Suprapubic skin (tissue), 4 donors: ENCODE measurements at regions not wholly inside any gene's neighbourhood (a gene's known extent, or its start where the extent isn't known, plus 50 kb on each side); places are given as distances from the start of the nearest gene placed in this dataset.

Experiments
- DNase-seq, 2 donors: peaks; one replicate each; pipeline ENCODE4 v3.0.0-alpha.2; 2019; ENCODE audit warnings: low spot score in 2 of 2
- H3K27ac ChIP-seq: fragments of 200-600 bp; sonication (generic); one replicate; pipeline ENCODE4 v1.5.1; 2019
- H3K27me3 ChIP-seq: fragments of 200-600 bp; sonication (generic); one replicate; pipeline ENCODE4 v1.5.1; 2019
- H3K36me3 ChIP-seq: fragments of 200-600 bp; sonication (generic); one replicate; pipeline ENCODE4 v1.5.1; 2019
- H3K4me1 ChIP-seq: fragments of 200-600 bp; sonication (generic); one replicate; pipeline ENCODE4 v1.5.1; 2019
- H3K4me3 ChIP-seq: fragments of 200-600 bp; sonication (generic); one replicate; pipeline ENCODE4 v1.5.1; 2019; ENCODE audit warnings: mild to moderate bottlenecking
- H3K9me3 ChIP-seq: fragments of 200-600 bp; sonication (generic); one replicate; pipeline ENCODE4 v1.5.1; 2019
- EP300 ChIP-seq: sonication (generic); formaldehyde crosslinking; IDR thresholded peaks from one replicate; pipeline ENCODE4 v1.6.1; 2017; ENCODE audit warnings: antibody characterized with exemption
- POLR2A ChIP-seq, 2 donors: fragments of 450-650 bp; IDR thresholded peaks; one replicate each; pipeline ENCODE4 v1.6.1; 2017; ENCODE audit warnings: antibody characterized with exemption in 2 of 2, mild to moderate bottlenecking in 2 of 2, moderate library complexity in 2 of 2
- POLR2AphosphoS5 ChIP-seq, 3 donors: sonication (generic); formaldehyde crosslinking; IDR thresholded peaks; one replicate each; pipeline ENCODE4 v1.6.1; 2017; ENCODE audit warnings: antibody characterized with exemption in 3 of 3
- WGBS: methylation state at CpG from one replicate; pipeline ENCODE4 v1.1.5; 2018; 5-methylcytosine and 5-hydroxymethylcytosine counted together
- TF ChIP-seq, protein P1 (sequence below), 2 donors: fragments of 200-600 bp in 1 of 2; fragments of 450-650 bp in 1 of 2; sonication (generic) in 1 of 2; IDR thresholded peaks; one replicate each; pipeline ENCODE4 v1.5.1; 2016 to 2019; ENCODE audit warnings: antibody characterized with exemption in 2 of 2, mild to moderate bottlenecking in 1 of 2, moderate library complexity in 1 of 2

GRCh38 chr15:60244813-60245212 lies 153.0 kb downstream of the ANXA2 start:
- DNase-seq, result no peak
- H3K36me3 ChIP-seq, result no peaks in the 10 kb centered on the region
- no peaks in the 10 kb centered on the region for H3K9me3 ChIP-seq
- no peaks in the 10 kb centered on the region for H3K4me1 ChIP-seq
- H3K27ac ChIP-seq, result no peak overlapping the region
- TF ChIP-seq, protein P1, sequence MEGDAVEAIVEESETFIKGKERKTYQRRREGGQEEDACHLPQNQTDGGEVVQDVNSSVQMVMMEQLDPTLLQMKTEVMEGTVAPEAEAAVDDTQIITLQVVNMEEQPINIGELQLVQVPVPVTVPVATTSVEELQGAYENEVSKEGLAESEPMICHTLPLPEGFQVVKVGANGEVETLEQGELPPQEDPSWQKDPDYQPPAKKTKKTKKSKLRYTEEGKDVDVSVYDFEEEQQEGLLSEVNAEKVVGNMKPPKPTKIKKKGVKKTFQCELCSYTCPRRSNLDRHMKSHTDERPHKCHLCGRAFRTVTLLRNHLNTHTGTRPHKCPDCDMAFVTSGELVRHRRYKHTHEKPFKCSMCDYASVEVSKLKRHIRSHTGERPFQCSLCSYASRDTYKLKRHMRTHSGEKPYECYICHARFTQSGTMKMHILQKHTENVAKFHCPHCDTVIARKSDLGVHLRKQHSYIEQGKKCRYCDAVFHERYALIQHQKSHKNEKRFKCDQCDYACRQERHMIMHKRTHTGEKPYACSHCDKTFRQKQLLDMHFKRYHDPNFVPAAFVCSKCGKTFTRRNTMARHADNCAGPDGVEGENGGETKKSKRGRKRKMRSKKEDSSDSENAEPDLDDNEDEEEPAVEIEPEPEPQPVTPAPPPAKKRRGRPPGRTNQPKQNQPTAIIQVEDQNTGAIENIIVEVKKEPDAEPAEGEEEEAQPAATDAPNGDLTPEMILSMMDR (IDR thresholded peaks at IDR 0.05), result no peak
- TF ChIP-seq POLR2A (IDR thresholded peaks at IDR 0.05), result no peak
- TF ChIP-seq POLR2AphosphoS5 (IDR thresholded peaks at IDR 0.05), result no peak
- TF ChIP-seq EP300, result no peak
- peaks cover 11% of the 10 kb centered on the region for H3K27me3 ChIP-seq
- H3K4me3 ChIP-seq, result no peak overlapping the region

- no peak for DNase-seq
- Histone ChIP-seq H3K9me3 (no peaks in the 10 kb centered on the region), H3K36me3 (no peaks in the 10 kb centered on the region), H3K27me3 (peaks cover 20% of the 10 kb centered on the region), H3K4me1 (peaks cover 3% of the 10 kb centered on the region), H3K4me3 (no peak overlapping the region), H3K27ac (no peak overlapping the region)
- TF ChIP-seq POLR2AphosphoS5 (IDR thresholded peaks at IDR 0.05), result no peak
- no peak for TF ChIP-seq POLR2A (IDR thresholded peaks at IDR 0.05)
- 90% methylated on average over 3 of the region's 3 CpGs for WGBS
Observed at GRCh38 chr15:60250316-60250715, 147.5 kb downstream of the ANXA2 start.

DNA sequence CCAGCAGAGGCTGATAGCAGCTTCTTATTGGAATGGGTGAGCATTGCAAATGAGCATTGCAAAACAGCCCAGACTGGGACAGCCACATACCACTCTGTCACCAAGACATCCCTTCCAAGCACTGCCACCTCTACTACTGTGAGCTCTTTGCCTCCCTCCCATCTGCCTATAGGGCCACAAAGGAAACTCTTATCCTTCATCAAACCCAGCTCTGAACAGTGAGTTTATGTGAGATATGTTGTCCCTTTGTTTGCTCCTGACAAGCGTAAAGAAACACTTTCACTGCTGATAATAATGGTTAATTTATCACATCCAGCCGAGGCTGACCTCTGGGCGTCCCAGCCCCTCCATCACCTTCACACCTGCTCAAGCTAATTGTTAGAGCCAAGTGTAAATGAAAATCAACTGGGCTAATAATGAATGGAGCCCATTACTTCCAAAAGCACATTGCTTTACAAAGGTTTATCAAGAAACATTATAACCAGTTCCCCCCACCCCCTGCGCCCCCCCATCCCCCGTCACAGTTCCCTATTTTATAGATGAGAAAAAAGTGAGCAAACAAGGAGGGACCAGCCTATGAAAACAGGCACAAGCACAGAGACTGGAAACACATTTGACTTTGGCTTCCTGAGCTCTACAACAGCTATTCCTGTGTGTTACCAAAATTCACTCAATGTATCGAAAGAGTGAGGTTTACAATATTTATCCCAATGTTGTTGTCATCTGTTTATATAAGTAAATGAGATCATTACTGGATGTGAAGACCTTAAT lies 146.3 kb downstream of the ANXA2 start:
- H3K27me3 ChIP-seq, result peaks cover 20% of the 10 kb centered on the region
- TF ChIP-seq EP300, result no peak
- TF ChIP-seq POLR2A (IDR thresholded peaks at IDR 0.05), result no peak
- TF ChIP-seq, protein P1 (IDR thresholded peaks at IDR 0.05), result no peak
- no peak for TF ChIP-seq POLR2AphosphoS5 (IDR thresholded peaks at IDR 0.05)
- no peak overlapping the region for H3K27ac ChIP-seq
- 63% methylated on average over 6 of the region's 6 CpGs for WGBS
- peaks cover 4% of the 10 kb centered on the region for H3K4me1 ChIP-seq
- no peaks in the 10 kb centered on the region for H3K36me3 ChIP-seq
- no peak for DNase-seq
- no peak overlapping the region for H3K4me3 ChIP-seq
- H3K9me3 ChIP-seq, result no peaks in the 10 kb centered on the region

- H3K27ac ChIP-seq, result no peak overlapping the region
- H3K27me3 ChIP-seq, result peaks cover 24% of the 10 kb centered on the region
- no peak overlapping the region for H3K4me3 ChIP-seq
- 13% methylated on average over 1 of the region's 1 CpG for WGBS
- TF ChIP-seq POLR2AphosphoS5 (IDR thresholded peaks at IDR 0.05), result no peak
- TF ChIP-seq, protein P1 (IDR thresholded peaks at IDR 0.05), result no peak
- TF ChIP-seq POLR2A (IDR thresholded peaks at IDR 0.05), result no peak
- no peak for TF ChIP-seq EP300
- no peak for DNase-seq
- H3K9me3 ChIP-seq, result no peaks in the 10 kb centered on the region
- no peaks in the 10 kb centered on the region for H3K36me3 ChIP-seq
- H3K4me1 ChIP-seq, result peaks cover 4% of the 10 kb centered on the region
Observed at GRCh38 chr15:60254416-60254815, 143.4 kb downstream of the ANXA2 start.

DNA sequence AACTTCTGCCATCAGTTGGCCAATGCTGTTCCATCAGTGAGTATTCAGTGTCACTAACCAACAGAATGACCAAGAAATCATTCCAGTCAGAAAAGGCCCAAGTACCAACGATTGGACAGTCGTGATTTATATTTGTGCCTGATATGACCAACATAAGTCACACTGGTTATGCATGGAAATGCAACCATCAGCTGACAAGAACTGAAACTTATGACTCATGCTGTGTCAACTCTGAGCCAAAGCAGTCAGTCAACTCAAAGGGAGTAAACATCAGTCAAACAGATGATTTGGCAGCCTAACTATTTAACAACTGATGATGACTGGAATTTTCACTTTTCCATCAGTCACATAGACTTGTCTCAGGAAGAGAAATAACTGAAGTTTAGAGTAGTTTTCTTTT lies 142.4 kb downstream of the ANXA2 start:
- no peak overlapping the region for H3K27ac ChIP-seq
- H3K4me1 ChIP-seq, result peaks cover 4% of the 10 kb centered on the region
- H3K9me3 ChIP-seq, result no peaks in the 10 kb centered on the region
- H3K4me3 ChIP-seq, result no peak overlapping the region
- no peak for DNase-seq
- no peaks in the 10 kb centered on the region for H3K36me3 ChIP-seq
- peaks cover 19% of the 10 kb centered on the region for H3K27me3 ChIP-seq
- TF ChIP-seq, protein P1 (IDR thresholded peaks at IDR 0.05), result no peak
- TF ChIP-seq POLR2AphosphoS5 (IDR thresholded peaks at IDR 0.05) (no peak), POLR2A (IDR thresholded peaks at IDR 0.05) (no peak), EP300 (no peak)
- WGBS, result 4% methylated on average over 2 of the region's 2 CpGs
